Astrocyte (in vitro differentiated cells and primary cell): ENCODE measurements at regions not wholly inside any gene's neighbourhood (a gene's known extent, or its start where the extent isn't known, plus 50 kb on each side); places are given as distances from the start of the nearest gene placed in this dataset.

Experiments
- CTCF ChIP-seq: IDR thresholded peaks from 2 replicates; pipeline ENCODE4 v1.5.1; 2011; ENCODE audit warnings: low read depth, mild to moderate bottlenecking, inconsistent platforms, low read length, moderate library complexity; ENCODE audit not compliant: insufficient read depth
- EZH2 ChIP-seq: IDR thresholded peaks from 2 replicates; pipeline ENCODE4 v1.6.1; 2012; ENCODE audit warnings: mild to moderate bottlenecking, low read length, inconsistent platforms; ENCODE audit not compliant: insufficient read depth

- TF ChIP-seq EZH2 (no peak), CTCF (no peak)
Observed at GRCh38 chr1:185450917-185451316, 133.9 kb upstream of the IVNS1ABP start.
